Liver (tissue), 8 donors: ENCODE measurements at regions not wholly inside any gene's neighbourhood (a gene's known extent, or its start where the extent isn't known, plus 50 kb on each side); places are given as distances from the start of the nearest gene placed in this dataset.
A peak's percentile ranks its signal among the peaks of the same experiment; 100 is the strongest.

Experiments used
- DNase-seq: peaks from one replicate; pipeline ENCODE4 v3.0.0-alpha.2; 2017; ENCODE audit warnings: low spot score
- H3K27ac ChIP-seq, 2 donors: one replicate each; pipeline ENCODE4 v1.7.0; 2013; ENCODE audit warnings: inconsistent platforms in 2 of 2, low read length in 2 of 2, control low read depth in 1 of 2, low read depth in 1 of 2, mild to moderate bottlenecking in 1 of 2
- H3K27me3 ChIP-seq, 4 donors: one replicate each; pipeline versions ENCODE4 v1.6.1 to v1.7.0; 2013; ENCODE audit warnings: low read length in 3 of 4, inconsistent platforms in 1 of 4, mild to moderate bottlenecking in 1 of 4, moderate library complexity in 1 of 4; ENCODE audit not compliant: control insufficient read depth in 4 of 4, insufficient read depth in 4 of 4
- H3K36me3 ChIP-seq, 4 donors: one replicate each; pipeline versions ENCODE4 v1.6.1 to v1.7.0; 2013; ENCODE audit warnings: low read length in 3 of 4, mild to moderate bottlenecking in 3 of 4, low read depth in 1 of 4, moderate library complexity in 1 of 4; ENCODE audit not compliant: control insufficient read depth in 4 of 4, insufficient read depth in 3 of 4
- H3K4me1 ChIP-seq, 4 donors: one replicate each; pipeline versions ENCODE4 v1.6.1 to v1.7.0; 2013; ENCODE audit warnings: low read length in 3 of 4, mild to moderate bottlenecking in 3 of 4, moderate library complexity in 1 of 4; ENCODE audit not compliant: control insufficient read depth in 4 of 4, insufficient read depth in 4 of 4
- H3K4me3 ChIP-seq, 3 donors: one replicate each; pipeline versions ENCODE4 v1.6.1 to v1.7.0; 2013; ENCODE audit warnings: low read length in 3 of 3, control low read depth in 1 of 3, low read depth in 1 of 3, mild to moderate bottlenecking in 1 of 3
- H3K9ac ChIP-seq, 2 donors: one replicate each; pipeline ENCODE4 v1.7.0; 2013; ENCODE audit warnings: low read length in 2 of 2, mild to moderate bottlenecking in 2 of 2, moderate library complexity in 2 of 2, control low read depth in 1 of 2, low read depth in 1 of 2
- H3K9me3 ChIP-seq, 4 donors: one replicate each; pipeline versions ENCODE4 v1.6.1 to v1.7.0; 2013; ENCODE audit warnings: low read length in 3 of 4; ENCODE audit not compliant: control insufficient read depth in 4 of 4
- ATF3 ChIP-seq: IDR thresholded peaks from 2 replicates; pipeline ENCODE4 v1.6.1; 2016; ENCODE audit warnings: antibody characterized with exemption
- CTCF ChIP-seq: fragments of 150-350 bp; IDR thresholded peaks from 2 replicates; pipeline ENCODE4 v1.5.1; 2017; ENCODE audit warnings: improper control_type of control experiment, low read depth, low read length; ENCODE audit not compliant: missing input control
- EGR1 ChIP-seq, 2 donors: IDR thresholded peaks; 2 replicates each; pipeline ENCODE4 v1.6.1; 2016 to 2018; ENCODE audit warnings: antibody characterized with exemption in 2 of 2, low read depth in 2 of 2
- FOXA1 ChIP-seq: IDR thresholded peaks from 2 replicates; pipeline ENCODE4 v1.6.1; 2016; ENCODE audit warnings: antibody characterized with exemption
- FOXA2 ChIP-seq: IDR thresholded peaks from 2 replicates; pipeline ENCODE4 v1.6.1; 2016; ENCODE audit warnings: antibody characterized with exemption
- GABPA ChIP-seq, 2 donors: IDR thresholded peaks in 1 of 2; conservative IDR thresholded peaks in 1 of 2; 2 replicates each; pipeline ENCODE4 v1.6.1; 2016; ENCODE audit warnings: antibody characterized with exemption in 2 of 2, mild to moderate bottlenecking in 1 of 2, moderate library complexity in 1 of 2
- HNF4A ChIP-seq, 2 donors: conservative IDR thresholded peaks; 2 replicates each; pipeline ENCODE4 v1.6.1; 2016; ENCODE audit warnings: antibody characterized with exemption in 2 of 2, mild to moderate bottlenecking in 2 of 2
- HNF4G ChIP-seq: IDR thresholded peaks from 2 replicates; pipeline ENCODE4 v1.6.1; 2016; ENCODE audit warnings: antibody characterized with exemption
- JUND ChIP-seq, 2 donors: IDR thresholded peaks; 2 replicates each; pipeline ENCODE4 v1.6.1; 2016; ENCODE audit warnings: antibody characterized with exemption in 2 of 2
- MAX ChIP-seq: IDR thresholded peaks from 2 replicates; pipeline ENCODE4 v1.6.1; 2016; ENCODE audit warnings: antibody characterized with exemption
- NR2F2 ChIP-seq: IDR thresholded peaks from 2 replicates; pipeline ENCODE4 v1.6.1; 2016; ENCODE audit warnings: antibody characterized with exemption
- RAD21 ChIP-seq, 2 donors: IDR thresholded peaks; 2 replicates each; pipeline ENCODE4 v1.6.1; 2016; ENCODE audit warnings: antibody characterized with exemption in 2 of 2, mild to moderate bottlenecking in 2 of 2
- REST ChIP-seq: IDR thresholded peaks from 2 replicates; pipeline ENCODE4 v1.6.1; 2016; ENCODE audit warnings: antibody characterized with exemption, mild to moderate bottlenecking
- RXRA ChIP-seq, 2 donors: IDR thresholded peaks; 2 replicates each; pipeline ENCODE4 v1.6.1; 2017 to 2018; ENCODE audit warnings: antibody characterized with exemption in 2 of 2, mild to moderate bottlenecking in 1 of 2
- SP1 ChIP-seq: IDR thresholded peaks from 2 replicates; pipeline ENCODE4 v1.6.1; 2018; ENCODE audit warnings: antibody characterized with exemption, mild to moderate bottlenecking
- TAF1 ChIP-seq: conservative IDR thresholded peaks from 2 replicates; pipeline ENCODE4 v1.6.1; 2016; ENCODE audit warnings: antibody characterized with exemption, mild to moderate bottlenecking
- YY1 ChIP-seq: IDR thresholded peaks from 2 replicates; pipeline ENCODE4 v1.6.1; 2016; ENCODE audit warnings: antibody characterized with exemption, mild to moderate bottlenecking
- ZBTB33 ChIP-seq: IDR thresholded peaks from 2 replicates; pipeline ENCODE4 v1.6.1; 2016; ENCODE audit warnings: antibody characterized with exemption
- WGBS: extraction: QIAGEN DNeasy Blood & Tissue Kit; methylation state at CpG from one replicate; pipeline ENCODE4 v1.1.7; 2013; 5-methylcytosine and 5-hydroxymethylcytosine counted together
- donor health status: healthy.
- donor health status: healthy.
- donor health status: healthy.
- donor health status: healthy.
- donor health status: healthy.

- peak; percentile 12 for DNase-seq
- Histone ChIP-seq H3K27me3 (peaks cover 0 to 12% (median 2%) of the 10 kb centered on the region in 4 donors), H3K27ac (no peak overlapping the region), H3K9me3 (no peaks in the 10 kb centered on the region), H3K4me3 (no peak overlapping the region), H3K36me3 (no peaks in the 10 kb centered on the region), H3K4me1 (no peaks in the 10 kb centered on the region), H3K9ac (no peak overlapping the region)
- WGBS = 68% methylated on average over 7 of the region's 7 CpGs
- no peak for TF ChIP-seq RXRA (IDR thresholded peaks at IDR 0.05)
Observed at GRCh38 chr20:51142448-51142847, 119.5 kb upstream of the KCNG1 start.

- 89% methylated on average over 7 of the region's 7 CpGs for WGBS
- Histone ChIP-seq H3K27ac (no peak overlapping the region), H3K27me3 (peaks cover 0 to 11% (median 2%) of the 10 kb centered on the region in 4 donors), H3K4me1 (no peaks in the 10 kb centered on the region), H3K9ac (no peak overlapping the region), H3K4me3 (no peak overlapping the region), H3K9me3 (no peaks in the 10 kb centered on the region), H3K36me3 (no peaks in the 10 kb centered on the region)
- TF ChIP-seq RAD21 (IDR thresholded peaks at IDR 0.05) (no peak), NR2F2 (no peak), CTCF (no peak), HNF4A (conservative IDR thresholded peaks at IDR 0.05) (no peak), FOXA1 (no peak), MAX (no peak), HNF4G (no peak), JUND (IDR thresholded peaks at IDR 0.05) (no peak), YY1 (no peak), ZBTB33 (no peak), REST (no peak), SP1 (no peak), TAF1 (no peak), ATF3 (no peak), GABPA (IDR thresholded peaks at IDR 0.05 in 1 of 2, conservative IDR thresholded peaks at IDR 0.05 in 1 of 2) (no peak), EGR1 (IDR thresholded peaks at IDR 0.05; ENCODE audit: low read depth in 2 of 2) (no peak), FOXA2 (no peak)
- DNase-seq = no peak
Observed at GRCh38 chr20:51140671-51141070, 117.8 kb upstream of the KCNG1 start.
